Mesenchymal stem cell (in vitro differentiated cells and primary cell): ENCODE measurements at regions not wholly inside any gene's neighbourhood (a gene's known extent, or its start where the extent isn't known, plus 50 kb on each side); places are given as distances from the start of the nearest gene placed in this dataset.

Experiments
- DNase-seq: peaks from one replicate; pipeline ENCODE4 v3.0.0-alpha.2; 2013
- H2AFZ ChIP-seq: one replicate; pipeline ENCODE4 v1.6.1; 2013; ENCODE audit warnings: low read depth, mild to moderate bottlenecking, control low read depth, inconsistent platforms, low read length, moderate library complexity
- H2AK5ac ChIP-seq: 2 replicates; pipeline ENCODE4 v1.6.1; 2013; ENCODE audit warnings: low read length, moderate library complexity, mild to moderate bottlenecking, inconsistent platforms; ENCODE audit not compliant: severe bottlenecking
- H2BK120ac ChIP-seq: one replicate; pipeline ENCODE4 v1.6.1; 2013; ENCODE audit warnings: low read depth, mild to moderate bottlenecking, inconsistent platforms, low read length, moderate library complexity
- H2BK12ac ChIP-seq, 2 experiments: one replicate each; pipeline ENCODE4 v1.6.1; 2013; ENCODE audit warnings: inconsistent platforms in 2 of 2, low read length in 2 of 2, mild to moderate bottlenecking in 2 of 2, moderate library complexity in 2 of 2, control low read depth in 1 of 2
- H2BK15ac ChIP-seq: one replicate; pipeline ENCODE4 v1.6.1; 2013; ENCODE audit warnings: mild to moderate bottlenecking, low read depth, inconsistent platforms; ENCODE audit not compliant: poor library complexity, severe bottlenecking
- H2BK5ac ChIP-seq: 2 replicates; pipeline ENCODE4 v1.6.1; 2013; ENCODE audit warnings: low read depth, mild to moderate bottlenecking, low read length, control low read depth, inconsistent platforms; ENCODE audit not compliant: poor library complexity, severe bottlenecking
- H3K14ac ChIP-seq, 2 experiments: one replicate each; pipeline ENCODE4 v1.6.1; 2013; ENCODE audit warnings: inconsistent platforms in 2 of 2, low read length in 2 of 2, control low read depth in 1 of 2, mild to moderate bottlenecking in 1 of 2, moderate library complexity in 1 of 2
- H3K18ac ChIP-seq, 2 experiments: one replicate each; pipeline ENCODE4 v1.6.1; 2013; ENCODE audit warnings: inconsistent platforms in 2 of 2, low read length in 2 of 2, control low read depth in 1 of 2, low read depth in 1 of 2, mild to moderate bottlenecking in 1 of 2
- H3K23ac ChIP-seq, 2 experiments: one replicate each; pipeline ENCODE4 v1.6.1; 2013; ENCODE audit warnings: inconsistent platforms in 2 of 2, low read length in 2 of 2, mild to moderate bottlenecking in 2 of 2, moderate library complexity in 2 of 2, control low read depth in 1 of 2
- H3K27ac ChIP-seq: 2 replicates; pipeline ENCODE4 v1.5.1; 2013; ENCODE audit warnings: mild to moderate bottlenecking, moderate library complexity, low read length, control low read depth, inconsistent platforms; ENCODE audit not compliant: poor library complexity, severe bottlenecking
- H3K27me3 ChIP-seq, 2 experiments: 2 replicates each; pipeline versions ENCODE4 v1.6.1 to v1.7.0; 2013; ENCODE audit warnings: low read length in 2 of 2, mild to moderate bottlenecking in 2 of 2, moderate library complexity in 2 of 2, control low read depth in 1 of 2, inconsistent platforms in 1 of 2; ENCODE audit not compliant: control insufficient read depth in 1 of 2, insufficient read depth in 1 of 2
- H3K36me3 ChIP-seq, 2 experiments: 2 replicates each; pipeline versions ENCODE4 v1.6.1 to v1.7.0; 2013; ENCODE audit warnings: low read length in 2 of 2, control low read depth in 1 of 2, inconsistent platforms in 1 of 2, low read depth in 1 of 2, mild to moderate bottlenecking in 1 of 2; ENCODE audit not compliant: insufficient read depth in 2 of 2, control insufficient read depth in 1 of 2
- H3K4ac ChIP-seq, 2 experiments: one replicate each; pipeline ENCODE4 v1.6.1; 2013; ENCODE audit warnings: inconsistent platforms in 2 of 2, low read length in 2 of 2, mild to moderate bottlenecking in 2 of 2, moderate library complexity in 2 of 2, control low read depth in 1 of 2, low read depth in 1 of 2
- H3K4me1 ChIP-seq: 2 replicates; pipeline ENCODE4 v1.6.1; 2013; ENCODE audit warnings: low read depth, low read length, control low read depth; ENCODE audit not compliant: control insufficient read depth, insufficient read depth
- H3K4me2 ChIP-seq: 2 replicates; pipeline ENCODE4 v1.6.1; 2013; ENCODE audit warnings: low read length, mild to moderate bottlenecking, inconsistent platforms; ENCODE audit not compliant: poor library complexity, severe bottlenecking
- H3K4me3 ChIP-seq, 2 experiments: 2 replicates each; pipeline versions ENCODE4 v1.5.1 to v1.7.0; 2013; ENCODE audit warnings: low read length in 2 of 2, mild to moderate bottlenecking in 2 of 2, control low read depth in 1 of 2, low read depth in 1 of 2; ENCODE audit not compliant: insufficient read depth in 1 of 2
- H3K79me1 ChIP-seq: replicated peaks from 2 replicates; pipeline ENCODE4 v1.6.1; 2013; ENCODE audit warnings: mild to moderate bottlenecking, control low read depth, low read length, inconsistent platforms; ENCODE audit not compliant: poor library complexity, severe bottlenecking
- H3K9ac ChIP-seq: 2 replicates; pipeline ENCODE4 v1.7.0; 2013; ENCODE audit warnings: mild to moderate bottlenecking, low read length, moderate library complexity
- H3K9me3 ChIP-seq: 2 replicates; pipeline ENCODE4 v1.7.0; 2013; ENCODE audit warnings: mild to moderate bottlenecking, low read length; ENCODE audit not compliant: control insufficient read depth
- H4K8ac ChIP-seq: one replicate; pipeline ENCODE4 v1.6.1; 2013; ENCODE audit warnings: inconsistent platforms, mild to moderate bottlenecking, low read length, moderate library complexity
- H4K91ac ChIP-seq: one replicate; pipeline ENCODE4 v1.6.1; 2013; ENCODE audit warnings: mild to moderate bottlenecking, low read length, inconsistent platforms
- WGBS: methylation state at CpG from one replicate; pipeline ENCODE4 v1.1.7; 2013; ENCODE audit warnings: mixed read lengths; 5-methylcytosine and 5-hydroxymethylcytosine counted together

DNA sequence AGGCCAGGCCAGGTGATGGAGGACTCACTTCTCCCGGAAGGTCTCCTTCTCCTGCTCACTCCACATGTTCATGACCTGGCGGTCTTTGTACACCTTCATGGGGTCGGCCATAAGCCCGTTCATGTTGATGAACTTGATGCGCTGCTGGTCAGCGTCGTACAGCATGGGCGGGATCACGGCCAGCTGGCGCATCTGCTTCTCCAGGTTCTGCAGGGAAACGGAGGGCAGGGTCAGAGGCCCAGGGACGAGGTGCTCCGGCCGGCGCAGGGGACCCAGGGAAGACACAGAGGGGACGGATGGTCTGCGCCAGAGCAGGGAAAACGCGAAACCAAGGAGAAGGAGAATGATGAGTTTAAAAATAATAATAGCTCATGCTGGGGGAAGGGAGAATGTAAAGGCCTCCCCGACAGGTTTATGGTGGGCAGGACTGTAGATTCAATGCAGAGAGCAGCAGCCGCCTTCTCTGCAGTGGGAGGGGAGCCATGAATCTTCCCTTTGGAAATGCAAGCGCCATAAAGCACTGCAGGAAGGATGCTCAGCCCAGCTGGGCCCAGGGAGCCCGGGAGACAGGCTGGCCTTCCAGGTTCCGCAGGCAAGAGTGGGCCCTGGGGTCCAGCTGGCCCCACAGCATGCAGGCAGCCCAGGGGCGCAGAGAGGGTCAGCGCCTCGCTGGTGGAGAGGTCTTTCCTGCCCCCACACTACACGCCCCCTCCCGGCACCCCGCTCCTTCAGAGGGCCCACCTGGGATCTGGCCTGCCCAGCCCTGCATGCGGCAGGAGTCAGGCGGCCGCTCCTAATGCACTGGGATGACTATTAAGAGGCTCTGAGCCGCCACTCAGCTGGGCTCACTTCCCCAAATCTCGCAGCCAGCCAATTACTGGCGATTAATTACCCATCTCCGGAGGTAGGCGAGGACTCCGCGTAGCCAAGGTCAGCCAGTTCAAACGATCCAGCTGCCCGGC is 132.0 kb downstream of the RFLNA start:
- H3K18ac ChIP-seq: peak overlapping the region; percentile 94 to 96
- peaks cover 49 to 82% of the 10 kb centered on the region in 2 experiments for H3K36me3 ChIP-seq
- H3K4ac ChIP-seq: peak overlapping the region; percentile 90 to 97
- H4K91ac ChIP-seq: peak overlapping the region; percentile 89
- H2BK5ac ChIP-seq: no peak overlapping the region
- DNase-seq: peak; percentile 33
- peak overlapping the region in 1 of 2 experiments; percentile 65 for H3K23ac ChIP-seq
- peak overlapping the region; percentile 65 to 97 for H2BK12ac ChIP-seq
- H3K27me3 ChIP-seq: no peaks in the 10 kb centered on the region
- peak overlapping the region; percentile 4 for H3K27ac ChIP-seq
- no peak overlapping the region for H3K4me2 ChIP-seq
- no peaks in the 10 kb centered on the region for H3K9me3 ChIP-seq
- H3K9ac ChIP-seq: no peak overlapping the region
- H4K8ac ChIP-seq: peak overlapping the region; percentile 91
- peak overlapping the region; percentile 21 for H2AK5ac ChIP-seq
- H2BK15ac ChIP-seq: peak overlapping the region; percentile 93
- H2AFZ ChIP-seq: no peak overlapping the region
- H3K14ac ChIP-seq: peak overlapping the region in 1 of 2 experiments; percentile 93
- peak overlapping the region; percentile 98 for H2BK120ac ChIP-seq
- WGBS: 67% methylated on average over 42 of the region's 42 CpGs
- peaks cover 34% of the 10 kb centered on the region for H3K79me1 ChIP-seq
- no peak overlapping the region for H3K4me3 ChIP-seq
- peaks cover 59% of the 10 kb centered on the region for H3K4me1 ChIP-seq

DNA sequence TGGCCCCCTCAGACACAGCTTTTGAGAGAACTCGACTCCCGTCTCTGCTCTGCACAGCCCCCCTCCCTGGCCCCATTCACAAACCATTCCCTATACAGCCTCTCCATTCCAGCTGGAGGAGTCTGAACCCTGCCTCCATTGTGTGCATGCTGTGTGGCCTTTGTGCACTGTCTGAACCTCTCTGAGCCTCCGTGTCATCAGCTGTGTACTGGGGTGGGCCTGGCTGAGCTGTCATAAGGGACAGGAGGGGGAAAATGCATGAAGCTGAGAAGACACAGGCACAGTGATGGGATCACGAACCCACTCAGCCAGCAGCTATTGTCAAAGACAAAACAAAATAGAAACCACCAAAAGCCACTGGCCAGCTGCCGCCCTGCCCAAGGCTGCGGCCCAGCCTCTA is 130.8 kb downstream of the RFLNA start:
- Histone ChIP-seq H4K8ac (peak overlapping the region; percentile 61), H3K4me2 (no peak overlapping the region), H3K4me3 (no peak overlapping the region), H3K4ac (peak overlapping the region; percentile 9 to 73), H2BK12ac (peak overlapping the region; percentile 65 to 89), H4K91ac (peak overlapping the region; percentile 83), H3K79me1 (peaks cover 35% of the 10 kb centered on the region), H3K14ac (no peak overlapping the region), H2BK5ac (no peak overlapping the region), H3K27me3 (no peaks in the 10 kb centered on the region), H3K4me1 (peaks cover 65% of the 10 kb centered on the region), H2BK15ac (no peak overlapping the region), H3K9me3 (no peaks in the 10 kb centered on the region), H2AFZ (no peak overlapping the region), H3K18ac (peak overlapping the region; percentile 76 to 94), H2AK5ac (no peak overlapping the region), H3K9ac (no peak overlapping the region), H2BK120ac (peak overlapping the region; percentile 12), H3K36me3 (peaks cover 53 to 86% of the 10 kb centered on the region in 2 experiments), H3K27ac (no peak overlapping the region), H3K23ac (no peak overlapping the region)
- DNase-seq: no peak
- WGBS: 93% methylated on average over 6 of the region's 6 CpGs

GRCh38 chr12:124424516-124424905 is 129.6 kb downstream of the RFLNA start:
- Histone ChIP-seq H2BK12ac (peak overlapping the region; percentile 28 to 65), H4K8ac (peak overlapping the region; percentile 42), H3K4me3 (no peak overlapping the region), H3K9ac (no peak overlapping the region), H2AFZ (no peak overlapping the region), H3K18ac (peak overlapping the region; percentile 30 to 46), H3K36me3 (peaks cover 54 to 86% of the 10 kb centered on the region in 2 experiments), H2BK15ac (peak overlapping the region; percentile 93), H3K9me3 (no peaks in the 10 kb centered on the region), H3K23ac (no peak overlapping the region), H3K4ac (peak overlapping the region; percentile 19 to 73), H3K27ac (no peak overlapping the region), H3K4me1 (peaks cover 69% of the 10 kb centered on the region), H2BK5ac (no peak overlapping the region), H2BK120ac (peak overlapping the region; percentile 42), H3K27me3 (no peaks in the 10 kb centered on the region), H4K91ac (peak overlapping the region; percentile 70), H3K14ac (no peak overlapping the region), H3K79me1 (peaks cover 36% of the 10 kb centered on the region), H2AK5ac (peak overlapping the region; percentile 52), H3K4me2 (no peak overlapping the region)
- 93% methylated on average over 10 of the region's 10 CpGs for WGBS
- no peak for DNase-seq

DNA sequence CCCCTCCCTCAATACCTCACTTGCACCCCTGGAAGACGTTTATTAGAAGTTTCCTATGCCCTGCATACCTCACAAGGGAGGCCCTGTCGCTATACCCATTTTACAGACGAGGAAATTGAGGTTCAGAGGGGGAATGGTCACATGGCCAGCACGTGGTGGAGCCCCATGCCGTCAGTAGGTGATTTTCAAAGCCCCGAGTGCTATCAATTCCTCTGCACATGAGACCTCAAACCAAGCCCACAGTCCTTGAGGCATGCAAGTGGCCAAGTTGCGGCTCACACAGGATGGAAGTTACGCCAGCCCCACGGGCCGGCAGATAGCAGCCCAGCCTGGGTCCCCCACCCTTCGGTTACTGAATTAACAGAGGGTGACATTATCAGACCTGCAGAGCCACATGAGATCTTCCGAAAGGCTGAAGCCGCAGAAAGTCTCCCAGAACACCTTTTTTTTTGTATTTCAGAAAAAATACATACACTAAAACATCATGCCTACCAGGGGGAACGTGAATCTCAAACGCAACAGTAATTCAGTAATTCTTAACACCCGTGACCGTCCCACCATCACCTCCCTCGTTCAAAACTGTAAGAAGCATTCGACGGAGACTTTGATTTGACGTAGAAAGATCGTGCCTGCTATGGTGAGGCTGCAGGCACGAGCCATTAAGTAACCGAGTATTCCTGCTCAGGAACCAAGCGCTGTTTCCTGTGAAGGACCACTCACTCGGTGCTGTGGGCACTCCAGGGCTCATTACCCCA is 129.0 kb downstream of the RFLNA start:
- Histone ChIP-seq H2BK120ac (peak overlapping the region; percentile 97), H3K9me3 (no peaks in the 10 kb centered on the region), H3K4me3 (no peak overlapping the region), H2AK5ac (peak overlapping the region; percentile 50), H2BK5ac (no peak overlapping the region), H2AFZ (no peak overlapping the region), H3K9ac (peak overlapping the region; percentile 80), H3K36me3 (peaks cover 55 to 85% of the 10 kb centered on the region in 2 experiments), H3K4me2 (no peak overlapping the region), H3K4me1 (peaks cover 64% of the 10 kb centered on the region), H3K27ac (peak overlapping the region; percentile 96), H4K8ac (peak overlapping the region; percentile 10), H3K18ac (peak overlapping the region; percentile 30 to 46), H3K4ac (peak overlapping the region; percentile 19 to 73), H4K91ac (peak overlapping the region; percentile 95), H2BK12ac (peak overlapping the region; percentile 57 to 88), H3K23ac (no peak overlapping the region), H3K27me3 (no peaks in the 10 kb centered on the region), H3K79me1 (peaks cover 37% of the 10 kb centered on the region), H3K14ac (no peak overlapping the region), H2BK15ac (no peak overlapping the region)
- WGBS: 92% methylated on average over 26 of the region's 26 CpGs
- no peak for DNase-seq
